H9 (cell line): ENCODE measurements at regions not wholly inside any gene's neighbourhood (a gene's known extent, or its start where the extent isn't known, plus 50 kb on each side); places are given as distances from the start of the nearest gene placed in this dataset.

Experiments
- DNase-seq: peaks from one replicate; pipeline ENCODE4 v3.0.0-alpha.2; 2017
- H2AFZ ChIP-seq: one replicate; pipeline ENCODE4 v1.6.1; 2013; ENCODE audit warnings: mild to moderate bottlenecking, low read length, control low read depth, moderate library complexity
- H2AK5ac ChIP-seq: 2 replicates; pipeline ENCODE4 v1.6.1; 2013; ENCODE audit warnings: low read length, control low read depth, mixed read lengths; ENCODE audit not compliant: insufficient read length
- H2BK120ac ChIP-seq: one replicate; pipeline ENCODE4 v1.6.1; 2013; ENCODE audit warnings: low read depth, mild to moderate bottlenecking, low read length, control low read depth, inconsistent platforms; ENCODE audit not compliant: poor library complexity, severe bottlenecking
- H2BK12ac ChIP-seq: 2 replicates; pipeline ENCODE4 v1.6.1; 2013; ENCODE audit warnings: low read length, control low read depth, mixed read lengths, low read depth; ENCODE audit not compliant: insufficient read length
- H2BK15ac ChIP-seq: 2 replicates; pipeline ENCODE4 v1.6.1; 2013; ENCODE audit warnings: low read depth, low read length, control low read depth
- H2BK20ac ChIP-seq: one replicate; pipeline ENCODE4 v1.6.1; 2013; ENCODE audit warnings: low read depth, mild to moderate bottlenecking, low read length, control low read depth, inconsistent platforms; ENCODE audit not compliant: poor library complexity, severe bottlenecking
- H2BK5ac ChIP-seq: 2 replicates; pipeline ENCODE4 v1.6.1; 2013; ENCODE audit warnings: low read length, control low read depth, mixed read lengths; ENCODE audit not compliant: insufficient read length
- H3K14ac ChIP-seq: 2 replicates; pipeline ENCODE4 v1.6.1; 2013; ENCODE audit warnings: low read length, control low read depth; ENCODE audit not compliant: insufficient read depth
- H3K18ac ChIP-seq: 2 replicates; pipeline ENCODE4 v1.6.1; 2013; ENCODE audit warnings: low read depth, mild to moderate bottlenecking, mixed read lengths, low read length, control low read depth; ENCODE audit not compliant: insufficient read length
- H3K23ac ChIP-seq: 2 replicates; pipeline ENCODE4 v1.6.1; 2013; ENCODE audit warnings: low read length, control low read depth, mixed read lengths, low read depth; ENCODE audit not compliant: insufficient read length
- H3K23me2 ChIP-seq: 2 replicates; pipeline ENCODE4 v1.6.1; 2013; ENCODE audit warnings: low read depth, mild to moderate bottlenecking, mixed read lengths, low read length, control low read depth; ENCODE audit not compliant: insufficient read length, poor library complexity, severe bottlenecking
- H3K27ac ChIP-seq: 2 replicates; pipeline ENCODE4 v1.5.1; 2013; ENCODE audit warnings: low read length, control low read depth, mixed read lengths, low read depth; ENCODE audit not compliant: insufficient read length
- H3K27me3 ChIP-seq: 2 replicates; pipeline ENCODE4 v1.6.1; 2013; ENCODE audit warnings: low read length, control low read depth, inconsistent platforms; ENCODE audit not compliant: insufficient read depth
- H3K4ac ChIP-seq: 2 replicates; pipeline ENCODE4 v1.6.1; 2013; ENCODE audit warnings: low read depth, mild to moderate bottlenecking, control low read depth, inconsistent platforms, low read length, moderate library complexity
- H3K4me1 ChIP-seq: 2 replicates; pipeline ENCODE4 v1.6.1; 2013; ENCODE audit warnings: low read length, control low read depth, inconsistent platforms; ENCODE audit not compliant: insufficient read depth
- H3K4me2 ChIP-seq: 2 replicates; pipeline ENCODE4 v1.6.1; 2013; ENCODE audit warnings: low read length, control low read depth, mixed read lengths; ENCODE audit not compliant: insufficient read length, insufficient read depth
- H3K56ac ChIP-seq: 2 replicates; pipeline ENCODE4 v1.6.1; 2013; ENCODE audit warnings: low read depth, mild to moderate bottlenecking, mixed read lengths, low read length, control low read depth; ENCODE audit not compliant: insufficient read length
- H3K79me1 ChIP-seq: 2 replicates; pipeline ENCODE4 v1.6.1; 2013; ENCODE audit warnings: low read depth, mild to moderate bottlenecking, moderate library complexity, low read length, control low read depth, inconsistent platforms; ENCODE audit not compliant: insufficient read depth, poor library complexity, severe bottlenecking
- H3K79me2 ChIP-seq: 2 replicates; pipeline ENCODE4 v1.6.1; 2013; ENCODE audit warnings: low read length, control low read depth, inconsistent platforms; ENCODE audit not compliant: insufficient read depth
- H3K9ac ChIP-seq: 2 replicates; pipeline ENCODE4 v1.6.1; 2013; ENCODE audit warnings: low read length, control low read depth, mixed read lengths; ENCODE audit not compliant: insufficient read length; ENCODE audit errors: extremely low read depth
- H3K9me3 ChIP-seq: one replicate; pipeline ENCODE4 v1.6.1; 2013; ENCODE audit warnings: low read depth, low read length, inconsistent platforms; ENCODE audit not compliant: control insufficient read depth
- H3T11ph ChIP-seq: one replicate; pipeline ENCODE4 v1.6.1; 2013; ENCODE audit warnings: mild to moderate bottlenecking, low read length, control low read depth, inconsistent platforms
- H4K20me1 ChIP-seq: one replicate; pipeline ENCODE4 v1.6.1; 2013; ENCODE audit not compliant: control insufficient read depth, insufficient read length, insufficient read depth
- H4K5ac ChIP-seq: 2 replicates; pipeline ENCODE4 v1.6.1; 2013; ENCODE audit warnings: low read depth, mild to moderate bottlenecking, mixed read lengths, low read length, control low read depth; ENCODE audit not compliant: insufficient read length
- H4K8ac ChIP-seq: replicated peaks from 2 replicates; pipeline ENCODE4 v1.6.1; 2013; ENCODE audit warnings: low read length, control low read depth, mixed read lengths, low read depth; ENCODE audit not compliant: insufficient read length
- H4K91ac ChIP-seq: 2 replicates; pipeline ENCODE4 v1.6.1; 2013; ENCODE audit warnings: low read depth, mild to moderate bottlenecking, moderate library complexity, mixed read lengths, low read length, control low read depth; ENCODE audit not compliant: insufficient read length
- H3K27ac Mint-ChIP-seq, 3 experiments: 2 replicates in 2 of 3; 3 replicates in 1 of 3; pipeline ENCODE4 v1.8.0; 2020 to 2021; ENCODE audit warnings: mixed read lengths in 3 of 3, mild to moderate bottlenecking in 1 of 3, moderate library complexity in 1 of 3
- H3K27me3 Mint-ChIP-seq: 2 replicates; pipeline ENCODE4 v1.8.0; 2021; ENCODE audit warnings: low read depth, mild to moderate bottlenecking, moderate library complexity, mixed read lengths
- H3K36me3 Mint-ChIP-seq, 3 experiments: 2 replicates in 2 of 3; 3 replicates in 1 of 3; pipeline ENCODE4 v1.8.0; 2020 to 2021; ENCODE audit warnings: low read depth in 3 of 3, mixed read lengths in 3 of 3; ENCODE audit not compliant: insufficient read depth in 1 of 3
- H3K4me1 Mint-ChIP-seq, 2 experiments: 2 replicates each; pipeline ENCODE4 v1.8.0; 2020; ENCODE audit warnings: mixed read lengths in 2 of 2
- H3K4me3 Mint-ChIP-seq, 2 experiments: 2 replicates in 1 of 2; 3 replicates in 1 of 2; pipeline ENCODE4 v1.8.0; 2020 to 2021; ENCODE audit warnings: mild to moderate bottlenecking in 2 of 2, mixed read lengths in 2 of 2, moderate library complexity in 1 of 2
- H3K9me3 Mint-ChIP-seq, 2 experiments: 2 replicates in 1 of 2; 3 replicates in 1 of 2; pipeline ENCODE4 v1.8.0; 2020; ENCODE audit warnings: mild to moderate bottlenecking in 2 of 2, mixed read lengths in 2 of 2, moderate library complexity in 1 of 2
- WGBS: extraction: QIAGEN DNeasy Blood & Tissue Kit; methylation state at CpG from one replicate; pipeline ENCODE4 v1.1.7; 2013; ENCODE audit warnings: missing lambda C conversion rate, low lambda C conversion rate, mixed read lengths; ENCODE audit not compliant: insufficient read length; ENCODE audit errors: extremely low coverage; 5-methylcytosine and 5-hydroxymethylcytosine counted together
- TF ChIP-seq, protein P1 (sequence below): fragments of 200-600 bp; sonication (generic); conservative IDR thresholded peaks from 3 replicates; pipeline ENCODE4 v1.8.0; 2021; ENCODE audit warnings: antibody characterized with exemption, mild to moderate bottlenecking

DNA sequence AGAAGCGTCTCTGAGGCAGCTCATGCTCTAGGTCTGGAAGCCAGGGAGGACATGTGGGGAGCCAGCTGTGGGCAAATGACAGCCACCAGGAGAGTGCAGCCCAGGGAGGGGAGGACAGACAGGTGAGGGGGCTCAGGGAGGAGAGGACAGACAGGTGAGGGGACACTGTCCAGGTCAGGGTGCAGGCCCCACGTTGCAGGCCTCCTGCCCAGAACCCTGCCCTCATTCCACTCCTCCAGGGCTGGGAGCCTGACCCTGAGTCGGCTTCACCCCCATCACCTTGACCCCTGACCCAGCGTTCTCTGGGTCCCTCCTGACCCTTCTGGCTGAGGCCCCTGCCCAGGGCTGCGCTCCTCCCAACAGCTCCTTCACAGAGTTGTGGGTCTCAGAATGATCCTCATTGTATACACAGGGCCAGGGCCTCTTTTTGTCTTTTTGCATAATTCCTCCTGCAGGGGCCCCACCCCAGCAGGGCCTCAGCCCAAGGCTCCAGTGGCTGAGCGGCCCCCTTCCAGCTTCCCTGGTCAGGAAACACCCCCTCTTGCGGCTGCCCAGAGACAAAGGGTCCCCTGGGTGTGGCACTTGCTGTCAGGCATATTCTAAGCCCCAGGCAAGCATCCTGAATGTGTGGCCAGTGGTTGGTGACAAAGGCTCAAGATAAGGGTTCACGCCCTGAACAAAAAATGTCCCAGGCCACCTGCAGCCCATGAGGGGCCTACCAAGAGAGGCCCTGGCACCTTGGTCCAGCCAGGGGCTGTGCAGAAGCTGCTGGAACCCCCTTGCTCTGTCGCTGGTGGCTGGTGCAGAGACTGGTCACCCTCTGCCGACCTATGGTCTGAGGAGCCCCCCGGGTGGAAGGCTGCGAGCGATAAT, 853.0 kb downstream of the BRD1 start:
- no peaks in the 10 kb centered on the region for H3K23me2 ChIP-seq

More for the DNA sequence above, 853.0 kb downstream of the BRD1 start:
- Histone ChIP-seq H2BK120ac (no peak overlapping the region), H4K91ac (no peak overlapping the region), H3T11ph (no peak overlapping the region), H3K27ac (no peak overlapping the region), H3K27me3 (no peaks in the 10 kb centered on the region), H3K9ac (no peak overlapping the region), H3K14ac (no peak overlapping the region; the same call in 1 of the 2 replicates), H2BK15ac (no peak overlapping the region), H3K4me1 (no peaks in the 10 kb centered on the region), H2AFZ (no peak overlapping the region), H4K5ac (no peak overlapping the region), H2AK5ac (no peak overlapping the region), H3K56ac (no peak overlapping the region), H3K4me2 (no peak overlapping the region), H3K4ac (no peak overlapping the region), H3K23ac (no peak overlapping the region), H3K18ac (no peak overlapping the region), H2BK12ac (no peak overlapping the region), H3K79me2 (no peaks in the 10 kb centered on the region), H2BK5ac (no peak overlapping the region), H4K8ac (no peak overlapping the region), H2BK20ac (no peak overlapping the region), H3K9me3 (no peaks in the 10 kb centered on the region), H4K20me1 (no peaks in the 10 kb centered on the region), H3K79me1 (no peaks in the 10 kb centered on the region)
- WGBS, result no CpG with 5 or more reads among the region's 13 CpGs
- peaks cover 25% of the 10 kb centered on the region for H3K27me3 Mint-ChIP-seq
- peak; percentile 25 for DNase-seq
- H3K9me3 Mint-ChIP-seq, result peaks cover 10 to 11% of the 10 kb centered on the region in 2 experiments
- H3K36me3 Mint-ChIP-seq, result peaks cover 2 to 8% (median 2%) of the 10 kb centered on the region in 3 experiments; a peak in 5 of 7 replicates
- H3K27ac Mint-ChIP-seq, result peak overlapping the region in 1 of 3 experiments; percentile 39; a peak in 1 of 7 replicates
- TF ChIP-seq, protein P1, sequence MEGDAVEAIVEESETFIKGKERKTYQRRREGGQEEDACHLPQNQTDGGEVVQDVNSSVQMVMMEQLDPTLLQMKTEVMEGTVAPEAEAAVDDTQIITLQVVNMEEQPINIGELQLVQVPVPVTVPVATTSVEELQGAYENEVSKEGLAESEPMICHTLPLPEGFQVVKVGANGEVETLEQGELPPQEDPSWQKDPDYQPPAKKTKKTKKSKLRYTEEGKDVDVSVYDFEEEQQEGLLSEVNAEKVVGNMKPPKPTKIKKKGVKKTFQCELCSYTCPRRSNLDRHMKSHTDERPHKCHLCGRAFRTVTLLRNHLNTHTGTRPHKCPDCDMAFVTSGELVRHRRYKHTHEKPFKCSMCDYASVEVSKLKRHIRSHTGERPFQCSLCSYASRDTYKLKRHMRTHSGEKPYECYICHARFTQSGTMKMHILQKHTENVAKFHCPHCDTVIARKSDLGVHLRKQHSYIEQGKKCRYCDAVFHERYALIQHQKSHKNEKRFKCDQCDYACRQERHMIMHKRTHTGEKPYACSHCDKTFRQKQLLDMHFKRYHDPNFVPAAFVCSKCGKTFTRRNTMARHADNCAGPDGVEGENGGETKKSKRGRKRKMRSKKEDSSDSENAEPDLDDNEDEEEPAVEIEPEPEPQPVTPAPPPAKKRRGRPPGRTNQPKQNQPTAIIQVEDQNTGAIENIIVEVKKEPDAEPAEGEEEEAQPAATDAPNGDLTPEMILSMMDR, result no peak
- no peak overlapping the region for H3K4me3 Mint-ChIP-seq
- H3K4me1 Mint-ChIP-seq, result peaks cover 20 to 23% of the 10 kb centered on the region in 2 experiments
